ENCODE measurements at regions not wholly inside any gene's neighbourhood (a gene's known extent, or its start where the extent isn't known, plus 50 kb on each side); places are given as distances from the start of the nearest gene placed in this dataset.

DNA sequence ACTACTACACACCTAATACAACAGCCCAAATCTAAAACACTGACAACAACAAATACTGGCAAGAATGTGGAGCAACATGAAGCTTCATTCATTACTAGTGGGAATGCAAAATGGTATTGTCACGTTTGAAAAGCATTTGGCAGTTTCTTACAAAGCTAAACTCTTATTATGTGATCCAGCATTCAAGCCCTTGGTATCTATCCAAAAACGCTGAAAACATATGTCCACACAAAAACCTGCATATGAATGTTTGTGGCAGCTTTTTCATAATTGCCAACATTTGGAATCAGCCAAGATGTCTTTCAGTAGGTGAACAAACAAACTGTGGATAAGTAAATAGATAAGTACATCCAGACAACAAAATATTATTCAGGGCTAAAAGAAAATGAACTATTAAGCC, 501.1 kb upstream of the KIF2B start:
- TF ChIP-seq, protein P1, sequence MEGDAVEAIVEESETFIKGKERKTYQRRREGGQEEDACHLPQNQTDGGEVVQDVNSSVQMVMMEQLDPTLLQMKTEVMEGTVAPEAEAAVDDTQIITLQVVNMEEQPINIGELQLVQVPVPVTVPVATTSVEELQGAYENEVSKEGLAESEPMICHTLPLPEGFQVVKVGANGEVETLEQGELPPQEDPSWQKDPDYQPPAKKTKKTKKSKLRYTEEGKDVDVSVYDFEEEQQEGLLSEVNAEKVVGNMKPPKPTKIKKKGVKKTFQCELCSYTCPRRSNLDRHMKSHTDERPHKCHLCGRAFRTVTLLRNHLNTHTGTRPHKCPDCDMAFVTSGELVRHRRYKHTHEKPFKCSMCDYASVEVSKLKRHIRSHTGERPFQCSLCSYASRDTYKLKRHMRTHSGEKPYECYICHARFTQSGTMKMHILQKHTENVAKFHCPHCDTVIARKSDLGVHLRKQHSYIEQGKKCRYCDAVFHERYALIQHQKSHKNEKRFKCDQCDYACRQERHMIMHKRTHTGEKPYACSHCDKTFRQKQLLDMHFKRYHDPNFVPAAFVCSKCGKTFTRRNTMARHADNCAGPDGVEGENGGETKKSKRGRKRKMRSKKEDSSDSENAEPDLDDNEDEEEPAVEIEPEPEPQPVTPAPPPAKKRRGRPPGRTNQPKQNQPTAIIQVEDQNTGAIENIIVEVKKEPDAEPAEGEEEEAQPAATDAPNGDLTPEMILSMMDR (IDR thresholded peaks at IDR 0.05) = no peak
- TF ChIP-seq POLR2AphosphoS5 (IDR thresholded peaks at IDR 0.05; ENCODE audit: low read depth, low read length) = no peak
- no peak for TF ChIP-seq SIN3A (IDR thresholded peaks at IDR 0.05; ENCODE audit: borderline replicate concordance, insufficient read depth, low read depth, low read length)

Measured in Panc1 (cell line).